ENCODE measurements at regions not wholly inside any gene's neighbourhood (a gene's known extent, or its start where the extent isn't known, plus 50 kb on each side); places are given as distances from the start of the nearest gene placed in this dataset.

DNA sequence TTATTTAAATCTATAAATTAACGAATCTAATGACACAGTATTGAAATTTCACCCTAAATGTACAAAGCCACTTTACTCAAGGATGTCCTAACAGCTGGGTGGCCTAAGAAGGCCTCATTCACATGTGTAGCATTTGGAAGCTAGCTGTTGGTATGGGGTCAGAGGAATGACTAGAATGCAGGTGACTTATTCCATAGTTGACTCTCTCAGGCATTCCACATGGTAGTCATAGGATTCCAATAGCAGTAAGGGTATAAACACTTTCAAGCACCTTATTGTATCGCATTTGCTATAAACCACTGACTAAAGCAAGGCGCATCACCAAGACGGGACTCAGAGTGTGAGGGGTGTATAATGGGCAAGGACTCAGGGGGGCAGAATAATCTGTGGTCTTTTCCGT lies 294.8 kb upstream of the EPHA3 start:
- Histone ChIP-seq H3K4me3 (IDR thresholded peaks at IDR 0.05; ENCODE audit: insufficient read depth, low read depth, low read length) (no peak overlapping the region), H3K27ac (no peak overlapping the region), H3K36me3 (ENCODE audit: insufficient read depth) (no peaks in the 10 kb centered on the region), H3K4me1 (ENCODE audit: low read depth, poor library complexity, severe bottlenecking) (no peaks in the 10 kb centered on the region), H3K9ac (no peak overlapping the region), H2AFZ (ENCODE audit: low read depth) (no peak overlapping the region), H3K4me2 (no peak overlapping the region), H4K20me1 (ENCODE audit: insufficient read depth) (no peaks in the 10 kb centered on the region), H3K27me3 (ENCODE audit: insufficient read depth, low read depth) (no peaks in the 10 kb centered on the region), H3K79me2 (ENCODE audit: insufficient read depth, low read depth) (no peaks in the 10 kb centered on the region)
- TF ChIP-seq, protein P1, sequence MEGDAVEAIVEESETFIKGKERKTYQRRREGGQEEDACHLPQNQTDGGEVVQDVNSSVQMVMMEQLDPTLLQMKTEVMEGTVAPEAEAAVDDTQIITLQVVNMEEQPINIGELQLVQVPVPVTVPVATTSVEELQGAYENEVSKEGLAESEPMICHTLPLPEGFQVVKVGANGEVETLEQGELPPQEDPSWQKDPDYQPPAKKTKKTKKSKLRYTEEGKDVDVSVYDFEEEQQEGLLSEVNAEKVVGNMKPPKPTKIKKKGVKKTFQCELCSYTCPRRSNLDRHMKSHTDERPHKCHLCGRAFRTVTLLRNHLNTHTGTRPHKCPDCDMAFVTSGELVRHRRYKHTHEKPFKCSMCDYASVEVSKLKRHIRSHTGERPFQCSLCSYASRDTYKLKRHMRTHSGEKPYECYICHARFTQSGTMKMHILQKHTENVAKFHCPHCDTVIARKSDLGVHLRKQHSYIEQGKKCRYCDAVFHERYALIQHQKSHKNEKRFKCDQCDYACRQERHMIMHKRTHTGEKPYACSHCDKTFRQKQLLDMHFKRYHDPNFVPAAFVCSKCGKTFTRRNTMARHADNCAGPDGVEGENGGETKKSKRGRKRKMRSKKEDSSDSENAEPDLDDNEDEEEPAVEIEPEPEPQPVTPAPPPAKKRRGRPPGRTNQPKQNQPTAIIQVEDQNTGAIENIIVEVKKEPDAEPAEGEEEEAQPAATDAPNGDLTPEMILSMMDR (conservative IDR thresholded peaks at IDR 0.05; ENCODE audit: low read depth, low read length) = no peak

DNA sequence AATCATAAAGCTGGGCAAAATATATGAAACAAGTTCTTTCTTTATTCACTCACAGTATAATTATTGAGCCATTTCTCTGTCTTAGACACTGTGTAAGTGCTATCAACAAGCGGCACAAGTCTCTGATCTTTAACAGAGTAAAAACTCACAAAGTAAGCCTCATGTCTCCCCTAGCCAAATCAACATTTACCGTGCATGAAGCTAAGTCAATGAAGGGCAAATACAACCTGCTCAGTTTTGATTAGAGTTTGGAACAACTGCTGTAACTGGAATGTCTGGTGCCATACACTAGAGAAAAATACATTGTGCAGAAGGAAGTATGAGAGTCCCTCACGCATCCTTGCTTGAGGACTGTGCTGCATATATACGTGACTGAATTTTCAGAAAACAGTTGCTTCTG lies 291.0 kb upstream of the EPHA3 start:
- Histone ChIP-seq H4K20me1 (ENCODE audit: insufficient read depth) (no peaks in the 10 kb centered on the region), H3K4me2 (no peak overlapping the region), H2AFZ (ENCODE audit: low read depth) (no peak overlapping the region), H3K9ac (no peak overlapping the region), H3K36me3 (ENCODE audit: insufficient read depth) (no peaks in the 10 kb centered on the region), H3K27ac (no peak overlapping the region), H3K27me3 (ENCODE audit: insufficient read depth, low read depth) (no peaks in the 10 kb centered on the region), H3K79me2 (ENCODE audit: insufficient read depth, low read depth) (no peaks in the 10 kb centered on the region), H3K4me1 (ENCODE audit: low read depth, poor library complexity, severe bottlenecking) (no peaks in the 10 kb centered on the region), H3K4me3 (IDR thresholded peaks at IDR 0.05; ENCODE audit: insufficient read depth, low read depth, low read length) (no peak overlapping the region)
- TF ChIP-seq, protein P1 (conservative IDR thresholded peaks at IDR 0.05; ENCODE audit: low read depth, low read length) = no peak

DNA sequence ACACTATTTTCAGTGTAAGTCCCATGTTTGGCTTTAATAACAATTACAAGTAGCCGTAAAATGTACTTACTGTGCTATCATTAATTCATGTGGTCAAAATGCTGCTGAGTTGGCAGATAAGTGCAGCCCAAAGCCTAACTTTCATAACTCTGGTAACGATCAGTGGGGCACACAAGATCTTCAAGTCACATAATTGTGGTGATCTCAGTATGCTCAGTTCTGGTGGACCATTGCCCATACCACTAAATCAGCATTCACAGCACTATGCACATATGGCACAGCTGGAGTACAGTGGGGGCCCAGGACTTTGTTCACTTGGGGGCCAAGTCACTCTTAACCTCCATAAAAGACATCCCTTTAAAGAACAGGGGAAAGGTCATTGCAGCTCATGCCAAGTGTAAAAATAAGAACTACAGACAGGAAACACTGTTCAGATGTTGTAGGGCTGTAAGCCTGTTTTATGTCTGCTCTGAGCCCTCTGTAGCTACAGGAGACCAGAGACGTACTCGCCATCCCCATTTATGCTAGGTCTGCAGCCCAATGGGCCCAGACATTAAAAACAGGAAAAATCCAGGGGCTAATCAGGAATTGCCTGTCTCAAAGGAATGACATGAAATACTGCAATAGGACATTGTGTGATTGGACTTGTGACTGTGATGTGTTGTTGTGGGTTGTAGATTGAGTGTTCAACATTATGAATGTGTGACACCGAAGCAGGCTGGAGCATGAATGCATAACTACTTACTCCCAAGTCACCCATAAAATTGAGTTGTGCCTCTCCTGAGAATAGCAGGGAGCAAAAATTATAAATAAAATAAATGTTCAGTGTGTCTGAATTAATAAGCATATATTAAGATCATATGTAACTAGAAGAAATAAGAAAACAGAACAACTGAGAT lies 282.5 kb upstream of the EPHA3 start:
- Histone ChIP-seq H3K4me2 (no peak overlapping the region), H3K27me3 (ENCODE audit: insufficient read depth, low read depth) (no peaks in the 10 kb centered on the region), H3K9ac (no peak overlapping the region), H3K27ac (no peak overlapping the region), H2AFZ (ENCODE audit: low read depth) (no peak overlapping the region), H3K36me3 (ENCODE audit: insufficient read depth) (no peaks in the 10 kb centered on the region), H4K20me1 (ENCODE audit: insufficient read depth) (no peaks in the 10 kb centered on the region), H3K4me1 (ENCODE audit: low read depth, poor library complexity, severe bottlenecking) (no peaks in the 10 kb centered on the region), H3K79me2 (ENCODE audit: insufficient read depth, low read depth) (no peaks in the 10 kb centered on the region), H3K4me3 (IDR thresholded peaks at IDR 0.05; ENCODE audit: insufficient read depth, low read depth, low read length) (no peak overlapping the region)
- TF ChIP-seq, protein P1 (conservative IDR thresholded peaks at IDR 0.05; ENCODE audit: low read depth, low read length) = no peak

DNA sequence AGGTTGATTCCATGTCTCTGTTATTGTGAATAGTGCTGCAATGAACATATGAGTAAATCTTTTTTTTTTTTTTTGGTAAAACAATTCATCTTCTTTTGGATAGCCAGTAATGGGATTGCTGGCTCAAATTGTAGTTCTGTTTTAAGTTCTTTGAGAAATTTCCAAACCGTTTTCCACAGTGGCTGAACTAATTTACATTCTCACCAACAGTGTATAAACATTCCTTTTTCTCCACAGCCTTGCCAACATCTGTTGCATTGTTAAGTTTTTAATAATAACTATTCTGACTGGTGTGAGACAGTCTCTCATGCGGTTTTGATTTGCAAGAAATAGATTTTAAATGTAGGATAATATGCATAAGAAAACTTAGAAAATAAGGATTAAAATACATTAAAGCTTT lies 279.0 kb upstream of the EPHA3 start:
- Histone ChIP-seq H3K4me2 (no peak overlapping the region), H3K27me3 (ENCODE audit: insufficient read depth, low read depth) (no peaks in the 10 kb centered on the region), H4K20me1 (ENCODE audit: insufficient read depth) (no peaks in the 10 kb centered on the region), H2AFZ (ENCODE audit: low read depth) (no peak overlapping the region), H3K36me3 (ENCODE audit: insufficient read depth) (no peaks in the 10 kb centered on the region), H3K9ac (no peak overlapping the region), H3K27ac (no peak overlapping the region), H3K4me3 (IDR thresholded peaks at IDR 0.05; ENCODE audit: insufficient read depth, low read depth, low read length) (no peak overlapping the region), H3K4me1 (ENCODE audit: low read depth, poor library complexity, severe bottlenecking) (no peaks in the 10 kb centered on the region), H3K79me2 (ENCODE audit: insufficient read depth, low read depth) (no peaks in the 10 kb centered on the region)
- TF ChIP-seq, protein P1 (conservative IDR thresholded peaks at IDR 0.05; ENCODE audit: low read depth, low read length) = no peak

All from KMS-11 (cell line).